Keratinocyte (primary cell): ENCODE measurements at regions not wholly inside any gene's neighbourhood (a gene's known extent, or its start where the extent isn't known, plus 50 kb on each side); places are given as distances from the start of the nearest gene placed in this dataset.

Source experiments
- DNase-seq: peaks from one replicate; pipeline ENCODE4 v3.0.0-alpha.2; 2011; ENCODE audit warnings: low read depth, missing footprints, low spot score
- FAIRE-seq: peaks from 2 replicates; lab custom pipeline; 2011; peaks lifted over from hg19 to GRCh38; lab: Jason Lieb, UNC
- H2AFZ ChIP-seq: 2 replicates; pipeline ENCODE4 v1.6.0; 2012; ENCODE audit warnings: low read length, control low read depth, inconsistent platforms; ENCODE audit not compliant: control insufficient read depth
- H3K27ac ChIP-seq: 2 replicates; pipeline ENCODE4 v1.5.1; 2011; ENCODE audit warnings: low read length; ENCODE audit not compliant: control insufficient read depth, insufficient read depth
- H3K27me3 ChIP-seq: 3 replicates; pipeline ENCODE4 v1.6.0; 2011; ENCODE audit warnings: low read length; ENCODE audit not compliant: control insufficient read depth, insufficient read depth; ENCODE audit errors: extremely low read depth
- H3K36me3 ChIP-seq, 2 experiments: 2 replicates in 1 of 2; 3 replicates in 1 of 2; pipeline ENCODE4 v1.5.1; 2011; ENCODE audit warnings: low read length in 2 of 2, mild to moderate bottlenecking in 1 of 2; ENCODE audit not compliant: control insufficient read depth in 2 of 2, insufficient read depth in 2 of 2; ENCODE audit errors: extremely low read depth in 1 of 2
- H3K4me1 ChIP-seq: 3 replicates; pipeline ENCODE4 v1.5.1; 2011; ENCODE audit warnings: low read length; ENCODE audit not compliant: control insufficient read depth, insufficient read depth; ENCODE audit errors: extremely low read depth
- H3K4me2 ChIP-seq: 3 replicates; pipeline ENCODE4 v1.6.0; 2011; ENCODE audit warnings: low read depth, low read length; ENCODE audit not compliant: control insufficient read depth, insufficient read depth; ENCODE audit errors: extremely low read depth
- H3K4me3 ChIP-seq, 3 experiments: fragments of 200-600 bp in 1 of 3; sonication (generic) in 1 of 3; 2 replicates in 2 of 3; 3 replicates in 1 of 3; pipeline ENCODE4 v1.5.1; 2011 to 2016; ENCODE audit warnings: low read length in 3 of 3, mild to moderate bottlenecking in 3 of 3, control low read depth in 2 of 3, inconsistent platforms in 1 of 3, low read depth in 1 of 3, mixed read lengths in 1 of 3, mixed run types in 1 of 3, moderate library complexity in 1 of 3; ENCODE audit not compliant: control insufficient read depth in 2 of 3, insufficient read depth in 2 of 3; ENCODE audit errors: extremely low read depth in 1 of 3
- H3K79me2 ChIP-seq: 2 replicates; pipeline ENCODE4 v1.6.0; 2012; ENCODE audit warnings: low read length; ENCODE audit not compliant: control insufficient read depth, insufficient read depth
- H3K9ac ChIP-seq: 3 replicates; pipeline ENCODE4 v1.6.0; 2011; ENCODE audit warnings: low read length; ENCODE audit not compliant: control insufficient read depth, insufficient read depth; ENCODE audit errors: extremely low read depth
- H3K9me1 ChIP-seq: 3 replicates; pipeline ENCODE4 v1.6.0; 2011; ENCODE audit warnings: low read length; ENCODE audit not compliant: control insufficient read depth, insufficient read depth; ENCODE audit errors: extremely low read depth
- H3K9me3 ChIP-seq: 2 replicates; pipeline ENCODE4 v1.5.1; 2012; ENCODE audit warnings: low read depth, low read length; ENCODE audit not compliant: control insufficient read depth
- H4K20me1 ChIP-seq: 3 replicates; pipeline ENCODE4 v1.6.0; 2011; ENCODE audit warnings: low read length; ENCODE audit not compliant: control insufficient read depth, insufficient read depth; ENCODE audit errors: extremely low read depth
- CTCF ChIP-seq, 3 experiments: IDR thresholded peaks in 1 of 3; conservative IDR thresholded peaks in 1 of 3; optimal IDR thresholded peaks in 1 of 3; 2 replicates in 2 of 3; 3 replicates in 1 of 3; pipeline versions ENCODE3 to v1.5.1; 2011; ENCODE audit warnings: low read length in 3 of 3, mild to moderate bottlenecking in 3 of 3, moderate library complexity in 2 of 3, control low read depth in 1 of 3, inconsistent platforms in 1 of 3; ENCODE audit not compliant: insufficient read depth in 2 of 3; ENCODE audit errors: extremely low read depth in 1 of 3
- EZH2 ChIP-seq: IDR thresholded peaks from one replicate; pipeline ENCODE4 v1.6.1; 2012; ENCODE audit warnings: inconsistent platforms, mild to moderate bottlenecking, low read length, moderate library complexity
- dilution Hi-C: fragments of 300-500 bp; cut with MboI; formaldehyde crosslinking; loops from one replicate; pipeline ENCODE4 v1.7.0; 2020; ENCODE audit warnings: low sequenced_read_pairs; ENCODE audit not compliant: extremely low pct_ligation_motif_present

- Histone ChIP-seq H4K20me1 (no peaks in the 10 kb centered on the region), H2AFZ (peak overlapping the region; percentile 87), H3K79me2 (no peaks in the 10 kb centered on the region), H3K27me3 (no peaks in the 10 kb centered on the region), H3K9me1 (no peaks in the 10 kb centered on the region), H3K36me3 (no peaks in the 10 kb centered on the region), H3K27ac (no peak overlapping the region), H3K4me3 (peak overlapping the region in 1 of 3 experiments; percentile 41), H3K4me1 (no peaks in the 10 kb centered on the region), H3K4me2 (peak overlapping the region; percentile 50), H3K9ac (no peak overlapping the region), H3K9me3 (no peaks in the 10 kb centered on the region)
- FAIRE-seq (peak; percentile 93), DNase-seq (no peak)
- dilution Hi-C loops = no loop called here
- TF ChIP-seq CTCF (optimal IDR thresholded peaks at IDR 0.05 in 1 of 3, IDR thresholded peaks at IDR 0.05 in 1 of 3, conservative IDR thresholded peaks at IDR 0.05 in 1 of 3; ENCODE audit: extremely low read depth in 1 of 3, insufficient read depth in 2 of 3, low read length in 3 of 3) = no peak
- no peak for TF ChIP-seq EZH2
Measured at GRCh38 chr18:67243799-67244587, 272.5 kb downstream of the DSEL start.

GRCh38 chr18:67242001-67242400 lies 274.5 kb downstream of the DSEL start:
- H3K4me3 ChIP-seq = no peak overlapping the region
- no peak overlapping the region for H3K9ac ChIP-seq
- FAIRE-seq = no peak
- no peaks in the 10 kb centered on the region for H3K9me1 ChIP-seq
- H3K4me2 ChIP-seq = no peak overlapping the region
- no peaks in the 10 kb centered on the region for H3K4me1 ChIP-seq
- no peak overlapping the region for H2AFZ ChIP-seq
- H3K27me3 ChIP-seq = no peaks in the 10 kb centered on the region
- no peak for DNase-seq
- H3K9me3 ChIP-seq = no peaks in the 10 kb centered on the region
- no peak overlapping the region for H3K27ac ChIP-seq
- dilution Hi-C loops = no loop called here
- TF ChIP-seq CTCF (optimal IDR thresholded peaks at IDR 0.05 in 1 of 3, IDR thresholded peaks at IDR 0.05 in 1 of 3, conservative IDR thresholded peaks at IDR 0.05 in 1 of 3; ENCODE audit: extremely low read depth in 1 of 3, insufficient read depth in 2 of 3, low read length in 3 of 3) = no peak
- H3K36me3 ChIP-seq = no peaks in the 10 kb centered on the region
- no peaks in the 10 kb centered on the region for H4K20me1 ChIP-seq
- no peaks in the 10 kb centered on the region for H3K79me2 ChIP-seq
